HG03342 (cell line): ENCODE measurements at regions not wholly inside any gene's neighbourhood (a gene's known extent, or its start where the extent isn't known, plus 50 kb on each side); places are given as distances from the start of the nearest gene placed in this dataset.
A peak's percentile ranks its signal among the peaks of the same experiment; 100 is the strongest.
"Not testable (repeated sequence)": the region's sequence is repeated elsewhere in the genome, so short reads cannot be mapped to it uniquely, and the experiment has no call there.

ENCODE experiments used
- ATAC-seq: cut with Tn5 transposase; IDR thresholded peaks from one replicate; pipeline ENCODE4 v1.9.1; 2021; ENCODE audit warnings: mild to moderate bottlenecking, moderate library complexity; ENCODE audit not compliant: unreplicated experiment

DNA sequence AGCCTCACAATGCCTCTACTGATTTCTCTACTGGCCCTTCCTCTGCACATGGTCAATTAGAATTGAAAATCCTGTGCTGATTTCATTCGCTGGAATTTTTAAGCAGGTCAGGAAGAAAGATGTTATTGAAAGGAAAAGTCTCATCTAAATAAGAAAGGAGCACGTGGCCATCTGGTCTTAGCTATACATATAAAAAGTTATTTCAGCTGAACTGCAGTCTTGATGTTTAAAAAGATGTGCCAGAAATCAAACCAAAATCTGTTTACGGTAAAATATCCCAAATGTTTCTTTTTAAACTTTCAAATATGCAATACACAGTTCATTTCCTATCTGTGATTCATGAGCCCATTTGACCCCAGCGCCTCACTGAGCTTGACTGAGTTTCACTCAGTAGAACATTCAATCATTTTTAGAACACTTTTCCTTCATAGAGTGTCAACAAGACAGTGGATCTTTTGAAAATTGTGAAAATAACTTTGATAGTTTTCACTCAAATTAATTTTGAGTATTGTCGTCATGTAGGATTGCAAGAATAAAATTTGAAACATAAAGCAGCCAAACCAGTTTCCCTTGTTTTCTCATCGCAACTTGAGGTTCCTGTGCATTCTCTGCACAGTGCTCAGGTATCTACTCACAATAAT is 293.6 kb downstream of the PTPRC start:
- no peak for ATAC-seq

DNA sequence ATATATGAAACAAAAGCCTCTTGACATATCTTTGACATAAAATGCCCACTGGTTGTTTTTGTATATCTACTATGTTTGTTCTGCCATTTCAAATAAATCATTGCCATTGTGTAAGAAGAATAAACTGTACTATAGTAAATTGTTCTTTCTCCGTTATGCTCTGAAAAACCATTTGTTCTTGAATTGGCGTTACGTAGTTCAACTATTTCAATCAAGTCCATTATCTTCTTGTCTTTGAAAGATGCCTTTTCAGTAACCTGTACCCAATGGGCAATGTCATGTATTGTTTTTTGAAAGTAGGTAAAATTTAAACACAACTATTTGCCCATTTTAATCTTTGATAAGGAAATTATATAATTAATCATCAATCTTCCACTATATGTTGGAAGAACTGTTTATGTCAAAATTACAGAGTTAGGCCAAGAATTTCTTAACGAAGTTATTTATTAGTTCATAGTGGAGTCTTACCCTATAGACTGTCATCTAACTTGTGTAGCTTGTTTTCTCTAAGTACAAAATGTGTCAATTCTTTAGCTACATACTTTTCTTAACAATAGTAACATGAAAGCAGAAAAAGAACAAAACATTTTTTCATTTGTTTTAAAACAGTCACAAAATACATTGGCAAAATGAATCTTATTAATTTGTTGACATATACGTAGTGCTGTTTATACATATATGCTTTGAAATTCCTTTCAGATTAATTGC is 294.8 kb downstream of the PTPRC start:
- no peak for ATAC-seq

- no peak for ATAC-seq
Measured at GRCh38 chr1:198934426-198934825, 295.6 kb downstream of the PTPRC start.

- ATAC-seq, result no peak
Measured at GRCh38 chr1:198934901-198935305, 296.1 kb downstream of the PTPRC start.

DNA sequence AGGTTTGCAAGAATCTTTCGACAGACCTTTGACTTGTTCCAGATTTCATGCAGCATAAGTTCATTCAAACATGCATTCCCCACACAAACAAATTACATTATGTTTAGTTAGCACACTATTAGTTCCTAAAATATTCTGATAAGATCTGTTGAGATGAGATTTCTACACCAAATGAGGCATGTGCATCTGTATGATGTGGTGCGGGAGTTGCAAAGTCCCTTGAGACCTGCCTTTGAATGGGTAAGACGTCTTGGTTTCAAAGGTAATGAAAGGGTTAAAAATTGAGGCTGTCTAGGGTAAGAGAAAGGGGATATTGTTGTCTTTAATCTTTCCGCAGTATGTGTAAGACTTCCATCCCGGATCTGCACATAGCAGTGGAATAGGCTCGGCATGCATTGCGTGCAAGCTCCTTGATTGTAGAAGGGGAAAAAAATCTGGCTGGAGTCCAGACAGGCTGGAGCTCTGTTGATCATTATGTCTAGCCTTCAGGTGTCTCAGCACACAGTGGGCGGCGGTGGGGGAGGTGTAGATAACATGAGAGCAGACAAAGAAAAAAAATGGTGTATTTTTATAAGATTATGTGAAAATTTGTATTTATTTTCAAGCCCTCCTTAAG is 296.6 kb downstream of the PTPRC start:
- ATAC-seq, result peak; percentile 49

DNA sequence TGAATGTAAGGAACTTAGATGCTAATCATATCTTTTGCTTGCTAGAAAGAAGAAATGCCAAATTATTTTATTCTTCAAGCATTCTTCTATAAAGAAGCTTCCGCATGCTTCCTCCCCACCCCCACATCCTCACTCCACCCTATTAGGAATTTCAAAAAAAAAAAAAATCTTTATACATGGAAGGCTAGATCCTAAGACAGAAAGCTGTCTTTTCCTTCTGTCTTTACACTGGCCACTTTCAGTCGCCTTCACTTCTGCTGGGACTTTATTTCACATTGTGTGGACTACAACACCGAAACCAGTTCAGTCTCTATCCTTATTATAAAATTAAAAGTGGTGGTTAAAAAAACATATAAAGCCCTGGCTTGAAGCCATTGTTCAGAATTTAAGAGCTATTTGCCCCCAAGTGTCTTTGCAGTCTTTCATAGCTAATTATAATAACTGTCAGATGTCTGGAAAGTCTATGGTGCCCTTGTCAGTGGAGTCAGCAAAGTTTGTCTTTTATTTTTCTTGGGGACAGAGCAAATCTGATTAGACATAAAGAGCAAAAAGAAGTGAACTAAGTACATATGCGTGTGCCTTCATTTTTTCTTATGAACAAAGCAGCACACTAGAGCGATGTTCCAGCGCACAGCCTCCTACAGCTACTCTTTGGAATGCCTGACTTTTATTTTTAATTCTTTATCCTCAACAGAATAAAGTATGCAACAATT is 297.7 kb downstream of the PTPRC start:
- ATAC-seq, result no peak

GRCh38 chr1:198937231-198938031 is 298.6 kb downstream of the PTPRC start:
- peak; percentile 92 for ATAC-seq

GRCh38 chr1:198939286-198939685 is 300.4 kb downstream of the PTPRC start:
- no peak for ATAC-seq

GRCh38 chr1:198939956-198940355 is 301.1 kb downstream of the PTPRC start:
- ATAC-seq, result no peak

DNA sequence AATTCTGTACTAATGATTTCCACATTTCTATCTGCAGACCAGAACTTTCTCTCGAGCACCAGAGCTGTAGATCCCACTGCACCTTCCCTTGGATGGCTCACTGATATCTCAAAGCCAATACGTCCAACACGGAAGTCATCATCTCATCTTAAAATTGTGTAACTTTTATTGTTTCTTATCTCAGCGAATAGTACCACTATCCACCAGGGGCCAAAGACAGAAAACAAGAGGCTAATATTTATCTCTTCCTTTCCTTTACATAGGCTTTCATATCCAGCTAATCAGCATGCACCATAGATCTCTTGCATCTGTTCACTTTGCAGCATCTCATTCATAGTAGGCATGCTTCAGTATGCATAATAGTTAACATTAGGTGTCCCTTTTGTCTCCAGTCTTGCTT is 303.6 kb downstream of the PTPRC start:
- no peak for ATAC-seq

DNA sequence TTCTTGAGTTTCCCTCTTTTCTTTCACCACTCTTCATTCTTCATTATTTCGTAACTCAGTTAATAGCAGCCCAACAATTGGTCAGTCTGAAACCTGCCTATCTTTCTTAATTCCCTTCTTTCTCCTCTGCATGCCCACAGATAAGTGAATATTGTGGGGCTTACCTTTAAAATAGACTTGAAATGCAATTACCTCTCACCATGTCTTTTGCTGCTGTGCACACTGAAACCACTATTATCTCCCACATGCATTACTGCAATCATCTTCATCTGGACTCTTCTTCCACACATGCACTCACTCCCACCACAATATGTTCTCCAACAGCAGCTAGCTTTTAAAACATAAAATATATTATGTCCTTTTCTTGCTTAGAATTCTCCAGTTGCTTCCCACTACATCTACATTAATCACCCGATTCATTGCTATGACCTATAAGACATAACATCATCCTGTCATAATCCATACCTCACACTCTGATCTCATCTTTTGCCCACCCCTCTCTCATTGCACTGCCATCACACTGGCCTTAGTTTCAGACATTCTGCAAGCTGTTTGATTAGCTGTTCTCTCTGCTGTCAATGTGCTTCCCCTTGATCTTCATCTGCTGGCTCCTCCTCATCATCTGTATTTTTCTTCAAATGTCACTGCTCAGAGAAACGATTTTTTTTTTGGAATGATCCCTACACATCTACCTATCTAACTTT is 304.8 kb downstream of the PTPRC start:
- no peak for ATAC-seq

DNA sequence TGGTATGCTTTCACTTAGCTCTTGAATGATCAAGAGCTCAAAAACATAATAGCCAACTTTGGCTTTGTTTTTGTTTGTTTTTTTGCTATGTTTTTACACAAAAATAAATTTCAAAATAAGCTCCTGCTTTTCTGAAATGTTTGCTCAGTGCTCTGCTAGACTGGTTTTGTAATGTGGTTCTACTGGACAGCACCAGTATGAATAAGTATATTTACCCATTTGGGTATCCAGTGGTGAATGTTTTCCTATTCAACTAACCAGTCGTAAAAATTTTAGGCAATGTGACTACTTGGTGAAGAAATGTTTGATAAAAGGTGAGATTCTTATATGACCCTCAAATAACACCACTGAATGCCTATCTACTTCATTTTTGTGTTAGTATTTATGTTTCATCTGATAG is 308.6 kb downstream of the PTPRC start:
- no peak for ATAC-seq

DNA sequence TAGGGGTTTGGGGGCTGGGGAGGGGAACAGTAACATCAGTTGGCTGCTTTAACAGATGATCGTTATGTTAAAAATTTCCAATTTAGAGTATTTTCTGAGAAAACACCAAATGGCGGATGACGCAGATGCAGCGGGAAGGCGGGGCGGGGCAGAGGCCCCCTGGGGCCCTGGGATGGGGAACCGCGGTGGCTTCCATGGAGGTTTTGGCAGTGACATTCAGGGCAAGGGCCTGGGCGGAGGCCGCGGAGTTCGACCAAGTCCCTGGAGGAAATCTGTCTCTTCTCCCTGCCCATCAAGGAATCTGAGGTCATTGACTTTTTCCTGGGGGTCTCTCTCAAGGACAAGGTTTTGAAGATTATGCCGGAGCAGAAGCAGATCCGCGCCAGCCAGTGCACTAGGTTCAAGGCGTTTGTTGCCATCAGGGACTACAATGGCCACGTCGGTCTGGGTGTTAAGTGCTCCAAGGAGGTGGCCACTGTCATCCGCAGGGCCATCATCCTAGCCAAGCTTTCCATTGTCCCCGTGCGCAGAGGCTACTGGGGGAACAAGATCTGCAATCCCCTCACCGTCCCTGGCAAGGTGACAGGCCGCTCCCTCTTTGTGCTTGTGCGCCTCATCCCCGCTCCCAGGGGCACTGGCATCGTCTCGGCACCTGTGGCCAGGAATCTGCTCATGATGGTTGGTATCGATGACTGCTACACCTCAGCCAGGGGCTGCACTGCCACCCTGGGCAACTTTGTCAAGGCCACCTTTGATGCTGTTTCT is 310.2 kb downstream of the PTPRC start:
- no peak for ATAC-seq

GRCh38 chr1:198950036-198950435 is 311.2 kb downstream of the PTPRC start:
- ATAC-seq, result no peak

DNA sequence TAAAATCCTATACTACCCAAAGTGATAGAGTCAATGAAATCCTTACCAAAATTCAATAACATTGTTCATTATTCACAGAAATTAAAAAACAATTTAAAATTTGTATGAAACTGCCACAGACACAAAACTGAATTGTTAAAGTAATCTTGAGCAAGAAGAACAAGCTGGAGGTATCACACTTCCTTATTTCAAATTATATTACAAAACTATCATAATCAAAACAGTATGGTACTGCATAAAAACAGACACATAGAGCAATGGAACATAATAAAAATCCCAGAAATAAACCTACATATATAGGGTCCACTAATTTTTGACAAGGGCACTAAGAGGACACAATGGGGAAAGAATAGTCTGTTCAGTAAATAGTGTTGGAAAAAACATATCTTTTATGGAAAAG is 316.2 kb downstream of the PTPRC start:
- no peak for ATAC-seq

DNA sequence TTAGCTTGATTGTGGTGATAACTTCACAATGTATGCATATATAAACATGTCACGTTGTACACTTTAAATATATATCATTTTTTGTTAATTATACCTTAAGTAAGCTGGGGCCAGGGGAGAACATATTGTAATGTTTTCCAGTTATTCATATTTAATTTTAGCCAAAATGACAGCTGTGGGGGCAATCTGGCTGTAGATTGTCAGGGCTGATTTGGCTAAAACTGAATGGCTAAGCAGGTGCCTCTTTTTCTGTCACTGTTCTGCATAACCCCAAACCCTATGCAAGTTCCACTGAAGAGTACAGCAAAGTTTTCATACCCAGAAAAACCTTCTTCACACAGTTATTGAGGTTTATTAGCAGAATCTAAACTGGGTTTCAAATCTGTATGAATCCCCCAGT is 318.2 kb downstream of the PTPRC start:
- no peak for ATAC-seq

- ATAC-seq, result no peak
Measured at GRCh38 chr1:198959032-198959431, 320.2 kb downstream of the PTPRC start.

DNA sequence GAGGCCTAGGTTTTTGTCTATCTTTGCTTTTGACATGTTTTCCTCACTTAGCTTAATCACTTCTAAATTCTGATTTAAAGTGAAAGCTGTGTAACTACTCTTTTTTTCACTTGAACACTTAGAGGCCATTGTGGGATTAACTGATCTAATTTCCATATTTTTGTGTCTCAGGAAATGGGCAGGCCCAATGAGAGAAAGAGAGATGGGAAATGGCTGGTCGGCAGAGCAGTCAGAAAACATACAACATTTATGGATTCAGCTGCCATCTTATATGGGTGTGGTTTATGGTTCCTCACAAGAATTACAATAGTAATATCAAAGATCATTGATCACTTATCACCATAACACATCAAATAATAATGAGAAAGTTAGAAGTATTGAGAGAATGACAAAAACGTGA is 320.8 kb downstream of the PTPRC start:
- no peak for ATAC-seq

DNA sequence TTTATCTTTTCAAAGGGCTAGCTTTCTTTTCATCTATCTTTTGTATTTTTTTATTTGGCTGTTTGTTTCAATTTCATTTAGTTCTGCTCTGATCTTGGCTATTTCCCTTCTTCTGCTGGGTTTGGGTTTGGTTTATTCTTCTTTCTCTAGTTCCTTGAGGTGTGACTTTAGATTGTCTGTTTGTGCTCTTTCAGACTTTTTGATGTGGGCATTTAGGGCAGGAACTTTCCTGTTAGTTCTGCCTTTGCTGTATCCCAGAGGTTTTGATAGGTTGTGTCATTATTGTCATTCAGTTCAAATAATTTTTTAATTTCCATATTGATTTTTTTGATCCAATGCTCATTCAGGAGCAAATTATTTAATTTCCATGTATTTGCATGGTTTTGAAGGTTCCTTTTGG is 325.0 kb downstream of the PTPRC start:
- ATAC-seq, result not testable (repeated sequence)

- ATAC-seq, result no peak
Measured at GRCh38 chr1:198966519-198966918, 327.7 kb downstream of the PTPRC start.
